Uterus (tissue), 3 donors: ENCODE measurements at regions not wholly inside any gene's neighbourhood (a gene's known extent, or its start where the extent isn't known, plus 50 kb on each side); places are given as distances from the start of the nearest gene placed in this dataset.

Experiments used
- DNase-seq, 2 donors: peaks; one replicate each; pipeline ENCODE4 v3.0.0-alpha.2; 2019 to 2020
- H3K27ac ChIP-seq, 2 donors: fragments of 200-600 bp; sonication (generic); 1 replicate in 1 of 2; 2 replicates in 1 of 2; pipeline ENCODE4 v1.5.1; 2016 to 2018
- H3K27me3 ChIP-seq, 2 donors: fragments of 200-600 bp; sonication (generic); one replicate each; pipeline ENCODE4 v1.5.1; 2018 to 2019; ENCODE audit warnings: control low read depth in 1 of 2
- H3K36me3 ChIP-seq, 2 donors: fragments of 200-600 bp; sonication (generic); one replicate each; pipeline ENCODE4 v1.5.1; 2019; ENCODE audit warnings: control low read depth in 1 of 2
- H3K4me1 ChIP-seq, 2 donors: fragments of 200-600 bp; sonication (generic); one replicate each; pipeline ENCODE4 v1.5.1; 2018 to 2019; ENCODE audit warnings: control low read depth in 1 of 2
- H3K4me3 ChIP-seq, 2 donors: fragments of 200-600 bp; sonication (generic); 1 replicate in 1 of 2; 2 replicates in 1 of 2; pipeline ENCODE4 v1.5.1; 2018 to 2019; ENCODE audit warnings: mild to moderate bottlenecking in 1 of 2
- H3K9me3 ChIP-seq, 2 donors: fragments of 200-600 bp; sonication (generic); one replicate each; pipeline ENCODE4 v1.5.1; 2019; ENCODE audit warnings: control low read depth in 1 of 2
- POLR2A ChIP-seq, 2 donors: fragments of 450-650 bp; IDR thresholded peaks; one replicate each; pipeline ENCODE4 v1.6.1; 2016; ENCODE audit warnings: antibody characterized with exemption in 2 of 2, mild to moderate bottlenecking in 1 of 2, moderate library complexity in 1 of 2
- intact Hi-C: fragments of 100-400 bp; cut with DNase I; formaldehyde crosslinking; loops from one replicate; pipeline ENCODE4 v1.15.1; 2023; ENCODE audit warnings: low total_unique reads
- TF ChIP-seq, protein P1 (sequence below), 4 experiments: fragments of 200-600 bp in 2 of 4; fragments of 450-650 bp in 2 of 4; sonication (generic) in 2 of 4; IDR thresholded peaks; one replicate each; pipeline ENCODE4 v1.5.1; 2016 to 2019; ENCODE audit warnings: antibody characterized with exemption in 4 of 4, mild to moderate bottlenecking in 2 of 4, moderate library complexity in 1 of 4
- donor health status: DM: yes; HTN: yes; CAD: no.

DNA sequence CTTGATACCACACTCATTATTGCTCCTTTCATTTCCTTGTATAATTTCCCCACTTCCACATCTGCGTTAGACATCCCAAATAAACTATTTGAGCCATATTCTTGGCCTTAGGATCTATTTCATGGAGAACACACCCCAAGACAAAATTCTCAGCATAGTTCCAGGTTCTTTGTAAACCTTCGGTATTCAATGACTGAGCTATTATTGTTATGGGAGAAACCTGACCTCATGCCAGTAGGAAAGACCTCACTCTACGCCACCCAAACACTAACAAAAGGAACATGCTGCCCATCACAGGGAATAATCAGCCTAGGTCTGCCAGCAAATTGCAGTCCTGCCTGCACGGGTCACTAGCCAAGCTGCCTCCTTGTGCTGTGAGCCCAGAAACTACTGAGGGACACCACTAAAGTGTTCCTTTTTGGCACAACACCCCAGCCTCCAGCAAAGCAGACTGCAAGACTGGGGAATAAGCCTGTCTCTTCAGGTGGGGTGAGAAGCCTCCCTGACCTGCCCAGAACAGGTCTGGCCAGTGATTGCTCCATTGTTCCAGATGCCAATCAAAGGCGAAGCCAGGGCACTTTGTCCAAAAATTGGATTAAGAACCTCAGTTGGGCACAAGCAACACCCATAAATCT is 371.8 kb downstream of the MAFB start:
- H3K27ac ChIP-seq, result no peak overlapping the region
- TF ChIP-seq POLR2A (IDR thresholded peaks at IDR 0.05), result no peak
- TF ChIP-seq, protein P1, sequence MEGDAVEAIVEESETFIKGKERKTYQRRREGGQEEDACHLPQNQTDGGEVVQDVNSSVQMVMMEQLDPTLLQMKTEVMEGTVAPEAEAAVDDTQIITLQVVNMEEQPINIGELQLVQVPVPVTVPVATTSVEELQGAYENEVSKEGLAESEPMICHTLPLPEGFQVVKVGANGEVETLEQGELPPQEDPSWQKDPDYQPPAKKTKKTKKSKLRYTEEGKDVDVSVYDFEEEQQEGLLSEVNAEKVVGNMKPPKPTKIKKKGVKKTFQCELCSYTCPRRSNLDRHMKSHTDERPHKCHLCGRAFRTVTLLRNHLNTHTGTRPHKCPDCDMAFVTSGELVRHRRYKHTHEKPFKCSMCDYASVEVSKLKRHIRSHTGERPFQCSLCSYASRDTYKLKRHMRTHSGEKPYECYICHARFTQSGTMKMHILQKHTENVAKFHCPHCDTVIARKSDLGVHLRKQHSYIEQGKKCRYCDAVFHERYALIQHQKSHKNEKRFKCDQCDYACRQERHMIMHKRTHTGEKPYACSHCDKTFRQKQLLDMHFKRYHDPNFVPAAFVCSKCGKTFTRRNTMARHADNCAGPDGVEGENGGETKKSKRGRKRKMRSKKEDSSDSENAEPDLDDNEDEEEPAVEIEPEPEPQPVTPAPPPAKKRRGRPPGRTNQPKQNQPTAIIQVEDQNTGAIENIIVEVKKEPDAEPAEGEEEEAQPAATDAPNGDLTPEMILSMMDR (IDR thresholded peaks at IDR 0.05), result no peak
- no peak for DNase-seq
- H3K4me3 ChIP-seq, result no peak overlapping the region
- H3K36me3 ChIP-seq, result no peaks in the 10 kb centered on the region
- intact Hi-C loops, result no loop called here
- no peaks in the 10 kb centered on the region for H3K9me3 ChIP-seq
- no peaks in the 10 kb centered on the region for H3K27me3 ChIP-seq
- H3K4me1 ChIP-seq, result no peaks in the 10 kb centered on the region

DNA sequence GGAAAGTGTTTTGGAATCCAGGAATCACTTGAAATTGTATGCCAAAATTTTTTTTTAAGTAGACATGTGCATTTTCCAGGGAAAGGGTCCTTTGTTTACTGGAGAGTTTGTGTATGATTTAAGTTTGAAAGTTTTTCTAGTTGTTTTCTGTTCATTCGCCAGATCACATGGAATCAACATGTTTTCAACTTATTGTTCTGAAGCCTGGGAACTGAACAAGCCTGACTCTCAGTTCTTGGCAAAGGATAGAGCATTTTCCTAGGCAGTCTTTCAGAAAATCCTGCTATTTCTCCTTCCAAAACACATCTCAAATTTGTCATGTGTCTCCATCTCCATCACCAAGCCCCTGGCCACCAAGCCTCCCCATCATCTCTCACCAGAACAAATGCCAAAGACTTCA is 374.8 kb downstream of the MAFB start:
- intact Hi-C loops, result no loop called here
- no peaks in the 10 kb centered on the region for H3K9me3 ChIP-seq
- no peak overlapping the region for H3K4me3 ChIP-seq
- no peak for DNase-seq
- no peaks in the 10 kb centered on the region for H3K27me3 ChIP-seq
- no peaks in the 10 kb centered on the region for H3K4me1 ChIP-seq
- TF ChIP-seq, protein P1 (IDR thresholded peaks at IDR 0.05), result no peak
- no peak for TF ChIP-seq POLR2A (IDR thresholded peaks at IDR 0.05)
- H3K36me3 ChIP-seq, result no peaks in the 10 kb centered on the region
- H3K27ac ChIP-seq, result peak overlapping the region; percentile 41 to 59

DNA sequence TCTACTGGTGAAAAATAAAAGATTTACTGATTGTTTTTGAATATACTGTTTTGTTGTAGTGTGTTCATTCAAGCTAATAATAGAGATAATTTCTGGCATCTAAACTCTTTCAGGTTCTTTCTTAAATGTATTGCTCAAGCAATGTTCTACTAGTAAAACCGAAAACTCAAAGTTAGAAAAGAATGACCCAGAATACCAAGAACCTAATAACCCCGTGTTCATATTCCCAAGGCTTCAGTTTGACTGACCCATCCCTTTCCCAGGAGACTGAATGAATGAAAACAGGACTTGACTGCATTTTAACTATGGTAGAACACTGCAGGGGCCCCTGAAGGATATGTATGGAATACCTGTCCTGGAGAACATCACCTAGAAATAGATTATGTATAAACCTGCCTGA is 375.3 kb downstream of the MAFB start:
- no peaks in the 10 kb centered on the region for H3K4me1 ChIP-seq
- no peaks in the 10 kb centered on the region for H3K36me3 ChIP-seq
- H3K27me3 ChIP-seq, result no peaks in the 10 kb centered on the region
- TF ChIP-seq POLR2A (IDR thresholded peaks at IDR 0.05), result no peak
- TF ChIP-seq, protein P1 (IDR thresholded peaks at IDR 0.05), result no peak
- no peak overlapping the region for H3K4me3 ChIP-seq
- intact Hi-C loops, result no loop called here
- peak overlapping the region; percentile 41 to 59 for H3K27ac ChIP-seq
- DNase-seq, result no peak
- H3K9me3 ChIP-seq, result no peaks in the 10 kb centered on the region

DNA sequence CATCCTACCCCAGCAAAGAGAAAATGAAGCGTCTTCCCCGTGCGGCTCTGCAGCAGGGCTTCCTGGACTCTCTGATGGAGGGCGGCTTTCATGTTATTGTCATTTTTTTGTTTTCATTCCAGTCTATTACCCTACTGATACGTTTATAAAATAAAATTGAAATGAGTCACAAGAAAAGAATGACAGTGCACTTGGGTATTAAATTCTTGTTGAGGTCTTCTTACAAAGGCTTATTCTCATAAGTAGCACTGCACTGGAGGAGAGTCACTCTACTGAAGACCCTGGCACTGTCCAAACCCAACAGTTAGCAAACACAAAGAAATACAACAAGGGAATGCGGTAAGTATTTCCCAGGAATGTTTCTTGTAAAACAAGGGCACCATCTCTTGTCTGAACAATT is 379.3 kb downstream of the MAFB start:
- no peaks in the 10 kb centered on the region for H3K9me3 ChIP-seq
- DNase-seq, result no peak
- no peak overlapping the region for H3K4me3 ChIP-seq
- H3K36me3 ChIP-seq, result no peaks in the 10 kb centered on the region
- no peaks in the 10 kb centered on the region for H3K4me1 ChIP-seq
- intact Hi-C loops, result no loop called here
- TF ChIP-seq POLR2A (IDR thresholded peaks at IDR 0.05), result no peak
- TF ChIP-seq, protein P1 (IDR thresholded peaks at IDR 0.05), result no peak
- H3K27ac ChIP-seq, result no peak overlapping the region
- H3K27me3 ChIP-seq, result no peaks in the 10 kb centered on the region

DNA sequence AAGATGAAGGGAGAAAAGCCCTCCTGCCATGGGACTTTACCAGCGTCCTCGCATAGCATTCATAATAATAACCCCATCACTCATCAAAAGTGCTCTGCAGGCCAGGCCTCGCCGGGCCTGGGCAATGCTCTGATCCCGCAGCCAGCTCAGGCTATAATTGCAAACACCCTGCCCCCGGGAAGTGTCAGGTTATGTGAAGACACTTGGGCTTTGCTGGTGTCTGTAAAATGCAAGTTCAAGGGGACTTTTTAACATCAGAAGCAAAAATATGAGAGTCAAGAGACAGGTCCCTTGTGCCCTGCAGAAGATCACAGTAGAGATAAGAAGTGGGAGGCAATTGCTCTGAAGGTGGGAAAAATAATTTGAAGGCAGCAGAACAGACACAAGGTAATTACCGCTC is 381.0 kb downstream of the MAFB start:
- H3K4me1 ChIP-seq, result no peaks in the 10 kb centered on the region
- H3K9me3 ChIP-seq, result no peaks in the 10 kb centered on the region
- H3K36me3 ChIP-seq, result no peaks in the 10 kb centered on the region
- no peak overlapping the region for H3K27ac ChIP-seq
- no peak for TF ChIP-seq POLR2A (IDR thresholded peaks at IDR 0.05)
- TF ChIP-seq, protein P1 (IDR thresholded peaks at IDR 0.05), result no peak
- intact Hi-C loops, result no loop called here
- no peak overlapping the region for H3K4me3 ChIP-seq
- DNase-seq, result no peak
- H3K27me3 ChIP-seq, result no peaks in the 10 kb centered on the region
